ENCODE measurements at regions not wholly inside any gene's neighbourhood (a gene's known extent, or its start where the extent isn't known, plus 50 kb on each side); places are given as distances from the start of the nearest gene placed in this dataset.

DNA sequence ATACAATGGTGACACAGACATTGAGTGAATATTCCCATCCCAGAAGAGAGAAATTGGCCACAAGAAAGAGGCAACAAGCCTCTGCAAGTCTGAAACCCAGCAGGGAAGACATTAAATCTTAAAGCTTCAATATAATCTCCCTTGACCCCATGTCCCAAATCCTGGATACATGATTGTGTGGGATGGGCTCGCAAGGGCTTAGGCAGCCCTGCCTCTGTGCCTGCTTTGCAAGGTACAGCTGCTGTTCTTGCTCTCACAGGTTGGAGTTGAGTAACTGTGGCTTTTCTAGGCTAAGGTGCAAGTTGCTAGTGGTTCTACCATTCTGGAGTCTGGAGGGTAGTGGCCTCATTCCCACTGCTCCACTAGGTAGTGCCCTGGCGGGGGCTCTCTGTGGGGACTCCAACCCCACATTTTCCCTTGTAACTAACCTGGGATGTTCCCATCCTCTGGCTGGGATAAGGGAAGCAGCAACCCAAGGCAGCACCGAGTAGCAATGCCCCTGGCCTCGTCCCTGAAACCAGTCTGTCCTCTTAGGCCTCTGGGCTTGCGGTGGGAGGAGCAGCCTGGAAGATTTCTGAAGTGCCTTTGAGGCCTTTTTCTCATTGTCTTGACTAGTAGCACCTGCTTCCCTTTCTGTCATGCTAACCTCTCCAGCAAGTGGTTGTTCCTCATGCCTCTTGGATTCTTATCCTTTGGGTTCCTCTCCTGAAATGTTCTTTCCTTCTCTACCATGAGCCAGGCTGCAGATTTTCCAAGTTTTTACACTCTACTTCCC is 90.0 kb downstream of the FAM174B start:
- no peak for DNase-seq
- H3K36me3 ChIP-seq = no peaks in the 10 kb centered on the region
- no peak overlapping the region for H3K27ac ChIP-seq
- H3K4me1 ChIP-seq = no peaks in the 10 kb centered on the region
- no peaks in the 10 kb centered on the region for H3K9me3 ChIP-seq
- H3K4me3 ChIP-seq = no peak overlapping the region
- no peak for ATAC-seq
- H3K27me3 ChIP-seq = no peaks in the 10 kb centered on the region
- intact Hi-C loops (cut with DNase I) = no loop called here
- TF ChIP-seq, protein P1, sequence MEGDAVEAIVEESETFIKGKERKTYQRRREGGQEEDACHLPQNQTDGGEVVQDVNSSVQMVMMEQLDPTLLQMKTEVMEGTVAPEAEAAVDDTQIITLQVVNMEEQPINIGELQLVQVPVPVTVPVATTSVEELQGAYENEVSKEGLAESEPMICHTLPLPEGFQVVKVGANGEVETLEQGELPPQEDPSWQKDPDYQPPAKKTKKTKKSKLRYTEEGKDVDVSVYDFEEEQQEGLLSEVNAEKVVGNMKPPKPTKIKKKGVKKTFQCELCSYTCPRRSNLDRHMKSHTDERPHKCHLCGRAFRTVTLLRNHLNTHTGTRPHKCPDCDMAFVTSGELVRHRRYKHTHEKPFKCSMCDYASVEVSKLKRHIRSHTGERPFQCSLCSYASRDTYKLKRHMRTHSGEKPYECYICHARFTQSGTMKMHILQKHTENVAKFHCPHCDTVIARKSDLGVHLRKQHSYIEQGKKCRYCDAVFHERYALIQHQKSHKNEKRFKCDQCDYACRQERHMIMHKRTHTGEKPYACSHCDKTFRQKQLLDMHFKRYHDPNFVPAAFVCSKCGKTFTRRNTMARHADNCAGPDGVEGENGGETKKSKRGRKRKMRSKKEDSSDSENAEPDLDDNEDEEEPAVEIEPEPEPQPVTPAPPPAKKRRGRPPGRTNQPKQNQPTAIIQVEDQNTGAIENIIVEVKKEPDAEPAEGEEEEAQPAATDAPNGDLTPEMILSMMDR (IDR thresholded peaks at IDR 0.05) = no peak

DNA sequence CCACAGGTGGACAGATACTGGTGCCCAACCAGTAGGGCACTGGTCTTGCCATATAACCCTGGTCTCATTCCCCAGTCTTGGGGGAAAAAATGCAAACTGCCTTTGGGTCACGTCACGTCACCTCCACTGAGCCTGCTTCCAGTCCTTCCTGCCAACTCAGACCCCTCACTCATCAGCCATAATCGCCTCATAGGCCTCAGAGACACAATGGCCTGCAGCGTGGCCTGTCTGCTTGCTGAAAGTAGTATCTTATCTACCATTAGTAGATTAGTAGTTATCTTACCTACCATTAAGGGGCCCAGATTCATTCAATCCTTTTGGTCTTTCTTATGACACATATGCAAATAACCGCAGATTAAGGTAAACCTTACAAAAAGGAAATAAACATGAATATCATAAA is 93.8 kb downstream of the FAM174B start:
- TF ChIP-seq, protein P1 (IDR thresholded peaks at IDR 0.05) = no peak
- intact Hi-C loops (cut with DNase I) = no loop called here
- no peak for ATAC-seq
- no peak overlapping the region for H3K4me3 ChIP-seq
- H3K27ac ChIP-seq = no peak overlapping the region
- DNase-seq = no peak
- no peaks in the 10 kb centered on the region for H3K27me3 ChIP-seq
- no peaks in the 10 kb centered on the region for H3K4me1 ChIP-seq
- no peaks in the 10 kb centered on the region for H3K9me3 ChIP-seq
- no peaks in the 10 kb centered on the region for H3K36me3 ChIP-seq

DNA sequence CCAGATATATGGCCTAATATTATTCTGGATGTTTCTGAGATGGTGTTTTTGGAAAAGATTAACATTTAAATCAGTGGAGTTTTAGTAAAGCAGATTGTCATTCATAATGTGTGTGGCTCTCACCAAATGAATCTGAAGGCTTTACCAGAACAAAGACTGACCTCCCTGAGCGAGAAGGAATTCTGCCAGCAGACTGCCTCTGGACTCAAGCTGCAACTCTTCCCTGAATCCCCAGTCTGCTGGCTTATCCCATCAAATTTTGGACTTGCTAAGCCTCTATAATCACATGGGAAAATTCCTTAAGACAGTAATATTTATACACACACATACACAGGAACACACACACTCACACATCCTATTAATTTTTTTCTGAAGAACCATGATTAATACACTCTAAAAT is 102.3 kb downstream of the FAM174B start:
- Histone ChIP-seq H3K27ac (no peak overlapping the region), H3K4me1 (no peaks in the 10 kb centered on the region), H3K4me3 (no peak overlapping the region), H3K36me3 (no peaks in the 10 kb centered on the region), H3K9me3 (no peaks in the 10 kb centered on the region), H3K27me3 (no peaks in the 10 kb centered on the region)
- DNase-seq (no peak), ATAC-seq (no peak)
- TF ChIP-seq, protein P1 (IDR thresholded peaks at IDR 0.05) = no peak
- intact Hi-C loops (cut with DNase I) = no loop called here

DNA sequence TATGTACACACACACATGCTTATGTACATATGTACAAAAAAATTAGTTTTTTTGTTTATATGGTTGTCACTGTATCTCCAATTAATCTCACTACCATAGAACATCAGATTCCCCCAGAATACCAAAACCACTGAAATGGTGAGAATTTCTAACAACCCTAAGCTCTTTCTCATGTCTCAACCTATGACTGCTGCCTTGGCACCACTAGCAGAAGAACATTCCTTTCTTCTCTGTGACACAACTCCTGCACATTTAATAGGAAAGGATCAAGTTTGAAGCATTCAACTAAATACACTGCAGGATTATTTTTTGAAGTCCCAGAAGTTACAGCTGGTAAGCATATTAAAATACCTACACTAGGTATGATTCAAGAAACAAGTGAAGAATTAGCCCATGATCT is 109.6 kb downstream of the FAM174B start:
- DNase-seq (no peak), ATAC-seq (no peak)
- Histone ChIP-seq H3K27me3 (no peaks in the 10 kb centered on the region), H3K9me3 (no peaks in the 10 kb centered on the region), H3K27ac (no peak overlapping the region), H3K4me1 (no peaks in the 10 kb centered on the region), H3K4me3 (no peak overlapping the region), H3K36me3 (no peaks in the 10 kb centered on the region)
- intact Hi-C loops (cut with DNase I) = no loop called here
- TF ChIP-seq, protein P1 (IDR thresholded peaks at IDR 0.05) = no peak

DNA sequence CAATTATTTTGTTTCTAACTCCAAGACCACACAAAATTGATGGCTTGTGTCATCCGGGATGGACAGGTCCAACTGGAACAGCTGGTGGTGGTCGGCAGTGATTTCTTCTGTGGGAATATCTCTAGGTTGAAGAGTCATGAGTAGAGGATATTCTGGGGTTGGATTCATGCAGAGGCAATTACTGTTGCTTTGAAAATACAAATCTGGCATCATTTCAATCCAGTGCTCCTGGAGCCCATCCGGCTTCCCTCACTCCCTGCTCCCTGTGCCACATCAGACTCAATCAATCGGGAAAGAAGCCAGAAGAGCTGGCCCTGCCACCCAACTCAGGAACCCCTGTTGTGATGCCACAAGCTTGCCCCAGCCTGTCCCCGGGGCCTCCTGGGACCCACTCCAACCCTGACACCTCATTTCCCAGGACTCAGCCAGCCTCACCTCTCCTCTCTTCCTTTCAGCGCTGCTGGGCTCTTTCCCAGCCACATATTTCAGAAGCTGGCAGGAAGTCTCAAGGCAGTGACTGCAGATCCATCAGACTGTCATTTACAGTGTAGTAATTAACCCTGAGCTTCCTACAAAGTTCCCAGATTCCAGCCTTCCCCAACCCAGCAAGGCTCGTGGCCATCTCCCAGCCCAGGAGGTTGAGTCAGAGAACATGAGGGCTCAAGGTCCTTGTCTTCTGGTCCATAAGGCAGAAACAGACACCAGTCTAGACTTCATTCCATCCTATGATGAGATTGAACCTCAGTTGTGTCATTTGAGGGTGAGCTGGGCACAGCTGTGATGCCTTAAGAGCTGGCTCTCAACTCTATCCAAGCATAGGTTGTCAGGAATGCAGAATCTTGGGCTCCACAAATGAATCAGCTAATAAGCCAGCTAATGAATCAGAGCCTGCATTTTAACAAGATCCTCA is 114.0 kb downstream of the FAM174B start:
- Histone ChIP-seq H3K9me3 (no peaks in the 10 kb centered on the region), H3K4me3 (no peak overlapping the region), H3K36me3 (no peaks in the 10 kb centered on the region), H3K27ac (no peak overlapping the region), H3K4me1 (no peaks in the 10 kb centered on the region), H3K27me3 (no peaks in the 10 kb centered on the region)
- DNase-seq (no peak), ATAC-seq (peak; percentile 22)
- intact Hi-C loops (cut with DNase I) = no loop called here
- TF ChIP-seq, protein P1 (IDR thresholded peaks at IDR 0.05) = no peak
